HEK293 (cell line): ENCODE measurements at regions not wholly inside any gene's neighbourhood (a gene's known extent, or its start where the extent isn't known, plus 50 kb on each side); places are given as distances from the start of the nearest gene placed in this dataset.

Experiments
- ZNF19 ChIP-seq: fragments of 450-650 bp; formaldehyde crosslinking; IDR thresholded peaks from 2 replicates; pipeline ENCODE4; 2016; ENCODE audit warnings: missing biosample characterization, missing genetic modification characterization, low read depth
- ZNF416 ChIP-seq: fragments of 450-650 bp; formaldehyde crosslinking; IDR thresholded peaks from 2 replicates; pipeline ENCODE4 v1.5.1; 2016; ENCODE audit warnings: missing biosample characterization, missing genetic modification characterization
- ZNF837 ChIP-seq: fragments of 450-650 bp; formaldehyde crosslinking; IDR thresholded peaks from 2 replicates; pipeline ENCODE4 v1.5.1; 2016; ENCODE audit warnings: missing biosample characterization, missing genetic modification characterization
- TF ChIP-seq, protein P1 (sequence below): fragments of 450-650 bp; formaldehyde crosslinking; IDR thresholded peaks from 2 replicates; pipeline ENCODE4 v1.5.1; 2016; ENCODE audit warnings: missing biosample characterization, missing genetic modification characterization
- TF ChIP-seq, protein P2 (sequence below): fragments of 450-650 bp; formaldehyde crosslinking; IDR thresholded peaks from 2 replicates; pipeline ENCODE4 v1.5.1; 2016; ENCODE audit warnings: missing biosample characterization, missing genetic modification characterization
- TF ChIP-seq, protein P3 (sequence below): fragments of 450-650 bp; formaldehyde crosslinking; IDR thresholded peaks from 2 replicates; pipeline ENCODE4 v1.5.1; 2016; ENCODE audit warnings: missing biosample characterization, missing genetic modification characterization
- TF ChIP-seq, protein P4 (sequence below): fragments of 450-650 bp; formaldehyde crosslinking; IDR thresholded peaks from 2 replicates; pipeline ENCODE4 v1.5.1; 2016; ENCODE audit warnings: missing biosample characterization, missing genetic modification characterization

DNA sequence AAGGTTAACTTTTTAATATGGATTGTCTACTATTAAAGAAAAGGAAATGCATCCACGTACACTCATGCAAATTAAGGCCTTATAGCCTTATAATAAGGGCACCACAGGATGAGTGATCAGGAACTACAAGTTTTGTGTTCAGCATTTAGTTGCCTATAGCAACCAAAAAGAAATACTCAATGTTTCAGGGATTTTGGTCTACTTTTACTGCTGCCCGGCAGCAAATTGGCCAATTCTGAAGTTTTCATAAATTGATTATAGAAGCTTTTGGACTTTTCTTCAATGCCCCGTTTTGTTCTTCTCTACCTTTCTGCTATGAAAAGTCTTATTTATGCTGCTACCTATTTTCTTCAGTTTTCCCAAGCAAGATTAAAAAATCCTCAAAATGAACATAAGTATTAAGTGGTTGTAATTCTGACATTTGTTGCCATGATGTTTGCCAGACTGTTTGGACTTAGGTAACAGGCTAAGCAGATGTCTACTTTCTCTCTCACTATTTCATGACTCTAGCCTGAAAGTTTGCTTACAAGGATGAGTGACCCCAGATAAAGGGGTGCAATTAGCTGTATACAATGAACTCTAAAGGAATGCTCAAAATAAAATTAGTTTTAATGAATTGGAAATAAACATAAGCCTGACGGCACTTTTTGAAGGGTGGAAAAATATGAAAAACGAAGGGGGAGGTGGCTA is 391.5 kb upstream of the DAB2 start:
- TF ChIP-seq, protein P1, sequence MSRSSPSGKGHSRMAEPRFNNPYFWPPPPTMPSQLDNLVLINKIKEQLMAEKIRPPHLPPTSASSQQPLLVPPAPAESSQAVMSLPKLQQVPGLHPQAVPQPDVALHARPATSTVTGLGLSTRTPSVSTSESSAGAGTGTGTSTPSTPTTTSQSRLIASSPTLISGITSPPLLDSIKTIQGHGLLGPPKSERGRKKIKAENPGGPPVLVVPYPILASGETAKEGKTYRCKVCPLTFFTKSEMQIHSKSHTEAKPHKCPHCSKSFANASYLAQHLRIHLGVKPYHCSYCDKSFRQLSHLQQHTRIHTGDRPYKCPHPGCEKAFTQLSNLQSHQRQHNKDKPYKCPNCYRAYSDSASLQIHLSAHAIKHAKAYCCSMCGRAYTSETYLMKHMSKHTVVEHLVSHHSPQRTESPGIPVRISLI, result no peak
- TF ChIP-seq, protein P2, sequence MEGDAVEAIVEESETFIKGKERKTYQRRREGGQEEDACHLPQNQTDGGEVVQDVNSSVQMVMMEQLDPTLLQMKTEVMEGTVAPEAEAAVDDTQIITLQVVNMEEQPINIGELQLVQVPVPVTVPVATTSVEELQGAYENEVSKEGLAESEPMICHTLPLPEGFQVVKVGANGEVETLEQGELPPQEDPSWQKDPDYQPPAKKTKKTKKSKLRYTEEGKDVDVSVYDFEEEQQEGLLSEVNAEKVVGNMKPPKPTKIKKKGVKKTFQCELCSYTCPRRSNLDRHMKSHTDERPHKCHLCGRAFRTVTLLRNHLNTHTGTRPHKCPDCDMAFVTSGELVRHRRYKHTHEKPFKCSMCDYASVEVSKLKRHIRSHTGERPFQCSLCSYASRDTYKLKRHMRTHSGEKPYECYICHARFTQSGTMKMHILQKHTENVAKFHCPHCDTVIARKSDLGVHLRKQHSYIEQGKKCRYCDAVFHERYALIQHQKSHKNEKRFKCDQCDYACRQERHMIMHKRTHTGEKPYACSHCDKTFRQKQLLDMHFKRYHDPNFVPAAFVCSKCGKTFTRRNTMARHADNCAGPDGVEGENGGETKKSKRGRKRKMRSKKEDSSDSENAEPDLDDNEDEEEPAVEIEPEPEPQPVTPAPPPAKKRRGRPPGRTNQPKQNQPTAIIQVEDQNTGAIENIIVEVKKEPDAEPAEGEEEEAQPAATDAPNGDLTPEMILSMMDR (tag by site-specific recombination), result no peak
- no peak for TF ChIP-seq ZNF416 (tag by site-specific recombination)
- TF ChIP-seq ZNF837 (tag by site-specific recombination), result no peak
- TF ChIP-seq, protein P3, sequence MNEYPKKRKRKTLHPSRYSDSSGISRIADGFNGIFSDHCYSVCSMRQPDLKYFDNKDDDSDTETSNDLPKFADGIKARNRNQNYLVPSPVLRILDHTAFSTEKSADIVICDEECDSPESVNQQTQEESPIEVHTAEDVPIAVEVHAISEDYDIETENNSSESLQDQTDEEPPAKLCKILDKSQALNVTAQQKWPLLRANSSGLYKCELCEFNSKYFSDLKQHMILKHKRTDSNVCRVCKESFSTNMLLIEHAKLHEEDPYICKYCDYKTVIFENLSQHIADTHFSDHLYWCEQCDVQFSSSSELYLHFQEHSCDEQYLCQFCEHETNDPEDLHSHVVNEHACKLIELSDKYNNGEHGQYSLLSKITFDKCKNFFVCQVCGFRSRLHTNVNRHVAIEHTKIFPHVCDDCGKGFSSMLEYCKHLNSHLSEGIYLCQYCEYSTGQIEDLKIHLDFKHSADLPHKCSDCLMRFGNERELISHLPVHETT, result no peak
- no peak for TF ChIP-seq ZNF19 (tag by site-specific recombination)
- TF ChIP-seq, protein P4, sequence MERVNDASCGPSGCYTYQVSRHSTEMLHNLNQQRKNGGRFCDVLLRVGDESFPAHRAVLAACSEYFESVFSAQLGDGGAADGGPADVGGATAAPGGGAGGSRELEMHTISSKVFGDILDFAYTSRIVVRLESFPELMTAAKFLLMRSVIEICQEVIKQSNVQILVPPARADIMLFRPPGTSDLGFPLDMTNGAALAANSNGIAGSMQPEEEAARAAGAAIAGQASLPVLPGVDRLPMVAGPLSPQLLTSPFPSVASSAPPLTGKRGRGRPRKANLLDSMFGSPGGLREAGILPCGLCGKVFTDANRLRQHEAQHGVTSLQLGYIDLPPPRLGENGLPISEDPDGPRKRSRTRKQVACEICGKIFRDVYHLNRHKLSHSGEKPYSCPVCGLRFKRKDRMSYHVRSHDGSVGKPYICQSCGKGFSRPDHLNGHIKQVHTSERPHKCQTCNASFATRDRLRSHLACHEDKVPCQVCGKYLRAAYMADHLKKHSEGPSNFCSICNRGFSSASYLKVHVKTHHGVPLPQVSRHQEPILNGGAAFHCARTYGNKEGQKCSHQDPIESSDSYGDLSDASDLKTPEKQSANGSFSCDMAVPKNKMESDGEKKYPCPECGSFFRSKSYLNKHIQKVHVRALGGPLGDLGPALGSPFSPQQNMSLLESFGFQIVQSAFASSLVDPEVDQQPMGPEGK (tag by site-specific recombination), result no peak
